ENCODE measurements at regions not wholly inside any gene's neighbourhood (a gene's known extent, or its start where the extent isn't known, plus 50 kb on each side); places are given as distances from the start of the nearest gene placed in this dataset.

GRCh38 chr4:75344915-75345314 is 169.3 kb downstream of the RCHY1 start:
- Histone ChIP-seq H3K9me3 (no peaks in the 10 kb centered on the region), H3K27me3 (no peaks in the 10 kb centered on the region), H3K36me3 (ENCODE audit: low read depth, missing control alignments) (no peaks in the 10 kb centered on the region), H3K27ac (peak overlapping the region in 1 of 2 donors; percentile 7), H3K4me3 (no peak overlapping the region), H3K4me1 (no peaks in the 10 kb centered on the region)
- DNase-seq, result no peak
- intact Hi-C loops (cut with DNase I; ENCODE audit: low total_unique reads), result no loop called here
- 56 to 71% methylated on average over 5 of the region's 5 CpGs for WGBS, 2 donors
- TF ChIP-seq CTCF (IDR thresholded peaks at IDR 0.05), result no peak
- no peak for TF ChIP-seq POLR2A (IDR thresholded peaks at IDR 0.05)

- intact Hi-C loops (cut with DNase I; ENCODE audit: low total_unique reads), result no loop called here
- no peaks in the 10 kb centered on the region for H3K36me3 ChIP-seq (ENCODE audit: low read depth, missing control alignments)
- no peak for DNase-seq
- H3K9me3 ChIP-seq, result no peaks in the 10 kb centered on the region
- TF ChIP-seq CTCF (IDR thresholded peaks at IDR 0.05) (no peak), POLR2A (IDR thresholded peaks at IDR 0.05) (no peak)
- peak overlapping the region in 1 of 2 donors; percentile 20 for H3K27ac ChIP-seq
- no peaks in the 10 kb centered on the region for H3K4me1 ChIP-seq
- H3K4me3 ChIP-seq, result no peak overlapping the region
- H3K27me3 ChIP-seq, result no peaks in the 10 kb centered on the region
- 43 to 47% methylated on average over 2 of the region's 2 CpGs for WGBS, 2 donors
Measured at GRCh38 chr4:75343333-75343732, 170.9 kb downstream of the RCHY1 start.

GRCh38 chr4:75340561-75340960 is 173.6 kb downstream of the RCHY1 start:
- no peaks in the 10 kb centered on the region for H3K9me3 ChIP-seq
- DNase-seq, result no peak
- no peak for TF ChIP-seq CTCF (IDR thresholded peaks at IDR 0.05)
- no peak for TF ChIP-seq POLR2A (IDR thresholded peaks at IDR 0.05)
- no peaks in the 10 kb centered on the region for H3K36me3 ChIP-seq (ENCODE audit: low read depth, missing control alignments)
- H3K27ac ChIP-seq, result no peak overlapping the region
- H3K4me3 ChIP-seq, result no peak overlapping the region
- no peaks in the 10 kb centered on the region for H3K4me1 ChIP-seq
- intact Hi-C loops (cut with DNase I; ENCODE audit: low total_unique reads), result no loop called here
- H3K27me3 ChIP-seq, result no peaks in the 10 kb centered on the region

- Histone ChIP-seq H3K27me3 (no peaks in the 10 kb centered on the region), H3K4me1 (no peaks in the 10 kb centered on the region), H3K27ac (no peak overlapping the region), H3K9me3 (no peaks in the 10 kb centered on the region), H3K36me3 (ENCODE audit: low read depth, missing control alignments) (no peaks in the 10 kb centered on the region), H3K4me3 (no peak overlapping the region)
- TF ChIP-seq CTCF (IDR thresholded peaks at IDR 0.05) (no peak), POLR2A (IDR thresholded peaks at IDR 0.05) (no peak)
- intact Hi-C loops (cut with DNase I; ENCODE audit: low total_unique reads), result no loop called here
- DNase-seq, result peak; percentile 18
- WGBS, 2 donors, result 48 to 53% methylated on average over 1 of the region's 1 CpG
Measured at GRCh38 chr4:75338352-75338880, 175.8 kb downstream of the RCHY1 start.

GRCh38 chr4:75327804-75328512 is 186.2 kb downstream of the RCHY1 start:
- DNase-seq, result peak; percentile 28
- H3K36me3 ChIP-seq (ENCODE audit: low read depth, missing control alignments), result no peaks in the 10 kb centered on the region
- H3K9me3 ChIP-seq, result no peaks in the 10 kb centered on the region
- no peak overlapping the region for H3K4me3 ChIP-seq
- H3K4me1 ChIP-seq, result peaks cover 33% of the 10 kb centered on the region
- no peaks in the 10 kb centered on the region for H3K27me3 ChIP-seq
- TF ChIP-seq POLR2A (IDR thresholded peaks at IDR 0.05) (no peak), CTCF (IDR thresholded peaks at IDR 0.05) (no peak)
- intact Hi-C loops (cut with DNase I; ENCODE audit: low total_unique reads), result no loop called here
- peak overlapping the region; percentile 37 to 84 for H3K27ac ChIP-seq
- 41 to 43% methylated on average over 4 of the region's 4 CpGs for WGBS, 2 donors

Data from testis (tissue), 2 donors.